Spleen (tissue), 7 donors: ENCODE measurements at regions not wholly inside any gene's neighbourhood (a gene's known extent, or its start where the extent isn't known, plus 50 kb on each side); places are given as distances from the start of the nearest gene placed in this dataset.

Source experiments
- CTCF ChIP-seq, 11 experiments: fragments of 200-600 bp in 7 of 11; fragments of 450-650 bp in 4 of 11; sonication (generic) in 4 of 11; IDR thresholded peaks in 8 of 11; conservative IDR thresholded peaks in 3 of 11; 1 replicate in 7 of 11; 2 replicates in 4 of 11; pipeline versions ENCODE4 v1.4.0 to v1.8.0; 2016 to 2021; ENCODE audit warnings: antibody characterized with exemption in 11 of 11, inconsistent platforms in 4 of 11, mild to moderate bottlenecking in 1 of 11
- POLR2A ChIP-seq, 3 donors: fragments of 450-650 bp; IDR thresholded peaks; one replicate each; pipeline ENCODE4 v1.5.1; 2017; ENCODE audit warnings: antibody characterized with exemption in 3 of 3, mild to moderate bottlenecking in 1 of 3
- POLR2AphosphoS5 ChIP-seq, 3 donors: sonication (generic); formaldehyde crosslinking; IDR thresholded peaks; one replicate each; pipeline ENCODE4 v1.5.1; 2017; ENCODE audit warnings: antibody characterized with exemption in 3 of 3
- donor health status: DM: no; HTN: no; CAD: no; lungs with moderate emphysema.
- donor health status: DM: no; HTN: no; CAD: no.
- donor health status: DM: no; HTN: no; CAD: no.

- TF ChIP-seq POLR2AphosphoS5 (IDR thresholded peaks at IDR 0.05): no peak
- TF ChIP-seq CTCF (IDR thresholded peaks at IDR 0.05 in 8 of 11, conservative IDR thresholded peaks at IDR 0.05 in 3 of 11): no peak
- no peak for TF ChIP-seq POLR2A (IDR thresholded peaks at IDR 0.05)
Observed at GRCh38 chr9:16147726-16148125, 594.9 kb downstream of the CCDC171 start.
